A549 (cell line): ENCODE measurements at regions not wholly inside any gene's neighbourhood (a gene's known extent, or its start where the extent isn't known, plus 50 kb on each side); places are given as distances from the start of the nearest gene placed in this dataset.

Experiments
- HDAC2 ChIP-seq: fragments of 200-600 bp; sonication (generic); IDR thresholded peaks from 2 replicates; pipeline ENCODE4 v1.6.1; 2016
- MYC ChIP-seq: IDR thresholded peaks from 2 replicates; pipeline ENCODE4 v1.6.1; 2012; ENCODE audit warnings: mild to moderate bottlenecking, inconsistent platforms, low read length, improper control_type of control experiment, borderline replicate concordance
- RAD21 ChIP-seq, 2 experiments: fragments of >200 bp in 1 of 2; sonication (Bioruptor Twin) in 1 of 2; formaldehyde crosslinking in 1 of 2; IDR thresholded peaks in 1 of 2; conservative IDR thresholded peaks in 1 of 2; 2 replicates in 1 of 2; 3 replicates in 1 of 2; pipeline ENCODE4 v1.6.1; 2012 to 2018; ENCODE audit warnings: inconsistent platforms in 1 of 2
- TF ChIP-seq, protein P1 (sequence below): fragments of >200 bp; sonication (Bioruptor Twin); formaldehyde crosslinking; IDR thresholded peaks from 3 replicates; pipeline ENCODE4 v1.5.1; 2016

DNA sequence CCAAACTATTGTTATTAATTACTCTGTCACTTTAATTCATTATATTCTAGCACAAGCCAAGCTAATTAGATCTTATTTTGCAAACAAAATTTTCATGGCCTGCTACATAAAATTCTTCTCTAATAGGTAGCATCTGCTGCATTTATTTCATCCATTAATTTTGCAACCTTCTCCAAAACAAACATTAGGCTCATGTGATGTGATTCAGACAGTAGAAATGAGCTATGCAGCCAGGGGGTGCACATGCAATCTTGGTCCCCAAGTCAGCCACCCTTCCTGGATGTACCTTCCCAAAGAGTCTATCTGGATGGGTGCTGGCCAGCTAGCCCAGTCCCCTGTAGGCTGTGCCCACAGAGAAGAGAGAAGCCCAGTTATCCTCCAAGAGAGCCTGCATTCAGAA lies 242.1 kb upstream of the OSR1 start:
- TF ChIP-seq, protein P1, sequence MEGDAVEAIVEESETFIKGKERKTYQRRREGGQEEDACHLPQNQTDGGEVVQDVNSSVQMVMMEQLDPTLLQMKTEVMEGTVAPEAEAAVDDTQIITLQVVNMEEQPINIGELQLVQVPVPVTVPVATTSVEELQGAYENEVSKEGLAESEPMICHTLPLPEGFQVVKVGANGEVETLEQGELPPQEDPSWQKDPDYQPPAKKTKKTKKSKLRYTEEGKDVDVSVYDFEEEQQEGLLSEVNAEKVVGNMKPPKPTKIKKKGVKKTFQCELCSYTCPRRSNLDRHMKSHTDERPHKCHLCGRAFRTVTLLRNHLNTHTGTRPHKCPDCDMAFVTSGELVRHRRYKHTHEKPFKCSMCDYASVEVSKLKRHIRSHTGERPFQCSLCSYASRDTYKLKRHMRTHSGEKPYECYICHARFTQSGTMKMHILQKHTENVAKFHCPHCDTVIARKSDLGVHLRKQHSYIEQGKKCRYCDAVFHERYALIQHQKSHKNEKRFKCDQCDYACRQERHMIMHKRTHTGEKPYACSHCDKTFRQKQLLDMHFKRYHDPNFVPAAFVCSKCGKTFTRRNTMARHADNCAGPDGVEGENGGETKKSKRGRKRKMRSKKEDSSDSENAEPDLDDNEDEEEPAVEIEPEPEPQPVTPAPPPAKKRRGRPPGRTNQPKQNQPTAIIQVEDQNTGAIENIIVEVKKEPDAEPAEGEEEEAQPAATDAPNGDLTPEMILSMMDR, result no peak
- TF ChIP-seq RAD21 (conservative IDR thresholded peaks at IDR 0.05 in 1 of 2, IDR thresholded peaks at IDR 0.05 in 1 of 2) (no peak), HDAC2 (no peak), MYC (no peak)
